Parathyroid adenoma (tissue), 2 donors: ENCODE measurements at regions not wholly inside any gene's neighbourhood (a gene's known extent, or its start where the extent isn't known, plus 50 kb on each side); places are given as distances from the start of the nearest gene placed in this dataset.

Source experiments
- H2AFZ ChIP-seq: fragments of 300-600 bp; sonication (generic); one replicate; pipeline ENCODE4 v1.7.0; 2017; ENCODE audit warnings: antibody characterized with exemption, mild to moderate bottlenecking
- H3K27ac ChIP-seq: fragments of 300-600 bp; sonication (generic); one replicate; pipeline ENCODE4 v1.7.0; 2017
- H3K27me3 ChIP-seq: fragments of 300-600 bp; sonication (generic); one replicate; pipeline ENCODE4 v1.7.0; 2017; ENCODE audit warnings: low read length; ENCODE audit not compliant: control insufficient read depth, insufficient read depth
- H3K36me3 ChIP-seq: fragments of 300-600 bp; sonication (generic); one replicate; pipeline ENCODE4 v1.7.0; 2017; ENCODE audit warnings: low read length; ENCODE audit not compliant: control insufficient read depth, insufficient read depth
- H3K4me1 ChIP-seq: fragments of 300-600 bp; sonication (generic); one replicate; pipeline ENCODE4 v1.7.0; 2017; ENCODE audit warnings: control low read depth
- H3K4me2 ChIP-seq: fragments of 300-600 bp; sonication (generic); one replicate; pipeline ENCODE4 v1.7.0; 2017; ENCODE audit warnings: low read length
- H3K4me3 ChIP-seq: fragments of 300-600 bp; sonication (generic); one replicate; pipeline ENCODE4 v1.7.0; 2017; ENCODE audit warnings: low read depth, low read length
- H3K79me2 ChIP-seq: fragments of 300-600 bp; sonication (generic); one replicate; pipeline ENCODE4 v1.7.0; 2017; ENCODE audit warnings: control low read depth
- H3K9ac ChIP-seq: fragments of 300-600 bp; sonication (generic); one replicate; pipeline ENCODE4 v1.7.0; 2017; ENCODE audit warnings: mild to moderate bottlenecking
- H3K9me3 ChIP-seq: fragments of 300-600 bp; sonication (generic); one replicate; pipeline ENCODE4 v1.7.0; 2017; ENCODE audit warnings: low read length; ENCODE audit not compliant: control insufficient read depth
- TF ChIP-seq, protein P1 (sequence below): fragments of 300-600 bp; sonication (generic); IDR thresholded peaks from one replicate; pipeline ENCODE4 v1.7.0; 2017; ENCODE audit warnings: antibody characterized with exemption, mild to moderate bottlenecking
- donor health status: primary hyperparathyroidism.

DNA sequence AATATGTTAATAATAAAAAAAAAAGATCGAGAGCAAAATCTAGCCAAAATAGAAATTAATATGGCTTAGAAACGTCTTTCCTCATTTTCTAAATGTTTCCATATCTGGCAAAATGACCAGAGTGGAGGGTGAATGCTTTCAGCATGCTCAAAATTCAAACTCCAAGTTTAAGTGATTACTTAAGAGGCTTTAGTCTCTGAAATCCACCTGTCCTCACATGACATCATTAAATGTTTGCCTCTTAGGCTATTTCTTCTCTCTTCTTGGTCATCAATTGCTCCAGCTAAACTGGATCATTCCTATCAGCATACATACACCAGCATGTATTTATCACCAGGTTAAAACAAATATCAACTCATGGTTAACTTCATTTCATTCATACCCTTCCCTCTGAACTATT, 54.5 kb upstream of the ATXN3L start:
- no peaks in the 10 kb centered on the region for H3K4me1 ChIP-seq
- H3K27me3 ChIP-seq: no peaks in the 10 kb centered on the region
- TF ChIP-seq, protein P1, sequence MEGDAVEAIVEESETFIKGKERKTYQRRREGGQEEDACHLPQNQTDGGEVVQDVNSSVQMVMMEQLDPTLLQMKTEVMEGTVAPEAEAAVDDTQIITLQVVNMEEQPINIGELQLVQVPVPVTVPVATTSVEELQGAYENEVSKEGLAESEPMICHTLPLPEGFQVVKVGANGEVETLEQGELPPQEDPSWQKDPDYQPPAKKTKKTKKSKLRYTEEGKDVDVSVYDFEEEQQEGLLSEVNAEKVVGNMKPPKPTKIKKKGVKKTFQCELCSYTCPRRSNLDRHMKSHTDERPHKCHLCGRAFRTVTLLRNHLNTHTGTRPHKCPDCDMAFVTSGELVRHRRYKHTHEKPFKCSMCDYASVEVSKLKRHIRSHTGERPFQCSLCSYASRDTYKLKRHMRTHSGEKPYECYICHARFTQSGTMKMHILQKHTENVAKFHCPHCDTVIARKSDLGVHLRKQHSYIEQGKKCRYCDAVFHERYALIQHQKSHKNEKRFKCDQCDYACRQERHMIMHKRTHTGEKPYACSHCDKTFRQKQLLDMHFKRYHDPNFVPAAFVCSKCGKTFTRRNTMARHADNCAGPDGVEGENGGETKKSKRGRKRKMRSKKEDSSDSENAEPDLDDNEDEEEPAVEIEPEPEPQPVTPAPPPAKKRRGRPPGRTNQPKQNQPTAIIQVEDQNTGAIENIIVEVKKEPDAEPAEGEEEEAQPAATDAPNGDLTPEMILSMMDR: no peak
- H3K4me3 ChIP-seq: no peak overlapping the region
- no peaks in the 10 kb centered on the region for H3K79me2 ChIP-seq
- no peaks in the 10 kb centered on the region for H3K9me3 ChIP-seq
- no peak overlapping the region for H3K9ac ChIP-seq
- no peak overlapping the region for H3K4me2 ChIP-seq
- no peak overlapping the region for H2AFZ ChIP-seq
- no peaks in the 10 kb centered on the region for H3K36me3 ChIP-seq
- no peak overlapping the region for H3K27ac ChIP-seq

DNA sequence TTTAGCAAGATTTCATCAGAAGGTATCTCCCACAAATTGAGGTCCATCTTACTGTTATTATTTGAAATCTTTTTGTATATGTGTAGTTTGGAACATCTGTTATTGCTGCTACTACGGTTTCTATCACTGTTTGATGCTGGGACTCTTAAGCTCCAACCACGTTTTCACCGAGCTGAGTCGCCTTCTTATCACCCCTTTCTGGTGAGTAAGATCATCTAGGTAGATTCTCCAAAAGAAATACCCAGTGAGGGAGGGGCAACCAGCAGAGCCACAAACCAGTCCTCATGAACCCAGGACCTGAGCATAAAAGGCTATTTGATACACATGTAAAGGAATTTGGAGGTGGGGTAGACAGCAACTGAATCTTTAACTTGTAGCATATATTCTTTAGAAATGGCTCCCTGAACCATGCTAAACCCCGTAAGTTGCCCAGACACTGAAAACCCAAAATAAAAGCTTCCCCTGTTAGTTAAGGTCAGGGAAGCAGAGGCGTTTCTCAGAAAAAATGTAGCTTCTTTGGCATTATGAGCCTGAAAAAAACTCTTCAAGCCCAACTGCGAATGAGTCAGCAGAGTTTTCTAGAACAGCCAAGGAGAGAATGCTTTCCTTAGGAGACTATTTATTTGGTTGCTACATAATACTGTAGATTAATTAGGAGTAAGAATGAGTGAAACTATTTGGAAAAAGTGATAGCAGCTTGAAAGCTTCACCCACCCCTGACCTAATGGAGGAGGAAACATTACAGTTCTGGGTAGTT, 53.8 kb upstream of the ATXN3L start:
- H3K27ac ChIP-seq: no peak overlapping the region
- no peaks in the 10 kb centered on the region for H3K36me3 ChIP-seq
- no peaks in the 10 kb centered on the region for H3K27me3 ChIP-seq
- no peaks in the 10 kb centered on the region for H3K9me3 ChIP-seq
- H3K79me2 ChIP-seq: no peaks in the 10 kb centered on the region
- no peak overlapping the region for H2AFZ ChIP-seq
- H3K4me2 ChIP-seq: no peak overlapping the region
- TF ChIP-seq, protein P1: no peak
- no peak overlapping the region for H3K9ac ChIP-seq
- H3K4me1 ChIP-seq: no peaks in the 10 kb centered on the region
- H3K4me3 ChIP-seq: no peak overlapping the region

DNA sequence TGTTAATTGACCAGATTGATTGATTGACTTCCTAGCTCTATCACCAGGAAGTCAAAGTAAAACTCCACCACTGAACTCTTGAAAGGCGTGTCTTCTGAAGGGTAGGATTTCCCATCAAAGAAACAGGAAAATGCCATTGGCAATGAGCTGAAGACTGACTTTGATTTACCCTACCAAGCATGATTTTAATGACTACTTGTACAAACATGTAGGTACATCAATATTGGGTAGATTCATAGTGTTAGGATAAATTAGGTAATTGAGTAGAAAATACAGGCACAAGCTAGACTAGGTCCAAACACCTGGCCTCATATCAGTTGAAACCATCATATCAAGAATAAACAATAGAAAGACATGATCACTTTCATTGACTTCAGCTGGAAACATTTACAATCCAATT, 53.2 kb upstream of the ATXN3L start:
- H3K4me2 ChIP-seq: no peak overlapping the region
- no peaks in the 10 kb centered on the region for H3K9me3 ChIP-seq
- TF ChIP-seq, protein P1: no peak
- no peak overlapping the region for H3K9ac ChIP-seq
- H3K79me2 ChIP-seq: no peaks in the 10 kb centered on the region
- H2AFZ ChIP-seq: no peak overlapping the region
- H3K27me3 ChIP-seq: no peaks in the 10 kb centered on the region
- no peaks in the 10 kb centered on the region for H3K4me1 ChIP-seq
- no peak overlapping the region for H3K4me3 ChIP-seq
- no peaks in the 10 kb centered on the region for H3K36me3 ChIP-seq
- H3K27ac ChIP-seq: no peak overlapping the region

DNA sequence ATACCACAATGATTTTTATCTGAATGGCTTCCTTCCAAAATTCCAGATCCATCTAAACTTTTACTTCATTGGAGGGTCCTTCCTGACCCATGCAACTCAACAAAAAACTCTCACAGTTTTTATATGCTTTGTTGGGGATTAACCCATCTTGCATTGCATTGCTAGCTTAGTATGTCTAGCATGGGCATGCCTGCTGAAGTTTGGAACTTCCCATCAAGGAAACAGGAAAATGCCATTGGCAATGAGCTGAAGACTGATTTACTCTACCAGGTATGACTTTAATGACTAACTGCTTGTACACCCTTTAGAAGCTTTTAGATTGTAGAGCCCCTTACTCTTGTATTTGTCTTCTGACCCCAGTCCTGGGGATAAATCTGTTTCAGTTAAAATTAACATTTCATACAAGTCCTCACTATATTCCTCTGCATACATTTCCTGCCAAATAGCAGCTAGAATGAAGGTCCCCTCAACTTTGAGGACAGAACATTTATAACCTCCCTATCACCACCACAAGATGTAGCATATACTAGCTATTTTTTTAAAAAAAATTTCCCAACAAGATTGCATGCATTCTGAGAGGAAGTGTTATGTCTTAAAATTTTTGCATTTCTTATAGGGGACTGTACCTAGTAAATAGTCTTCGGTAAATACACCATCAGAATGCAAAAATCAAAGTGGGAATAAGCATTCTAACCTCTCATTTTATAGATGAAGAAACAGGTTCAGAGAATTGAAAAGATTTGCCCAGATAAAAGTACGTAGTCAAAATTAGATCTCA, 52.5 kb upstream of the ATXN3L start:
- H3K4me2 ChIP-seq: no peak overlapping the region
- H3K36me3 ChIP-seq: no peaks in the 10 kb centered on the region
- no peak overlapping the region for H2AFZ ChIP-seq
- TF ChIP-seq, protein P1: no peak
- no peak overlapping the region for H3K4me3 ChIP-seq
- no peak overlapping the region for H3K27ac ChIP-seq
- H3K9ac ChIP-seq: no peak overlapping the region
- no peaks in the 10 kb centered on the region for H3K4me1 ChIP-seq
- H3K9me3 ChIP-seq: no peaks in the 10 kb centered on the region
- no peaks in the 10 kb centered on the region for H3K79me2 ChIP-seq
- H3K27me3 ChIP-seq: no peaks in the 10 kb centered on the region
